SK-N-MC (cell line): ENCODE measurements at regions not wholly inside any gene's neighbourhood (a gene's known extent, or its start where the extent isn't known, plus 50 kb on each side); places are given as distances from the start of the nearest gene placed in this dataset.
"Not testable (repeated sequence)": the region's sequence is repeated elsewhere in the genome, so short reads cannot be mapped to it uniquely, and the experiment has no call there.

Experiments
- DNase-seq: peaks from one replicate; pipeline ENCODE4 v3.0.0-alpha.2; 2011; ENCODE audit warnings: low read depth, low spot score
- H3K27ac ChIP-seq: fragments of 200-600 bp; sonication (generic); 2 replicates; pipeline ENCODE4 v1.5.1; 2016; ENCODE audit warnings: mixed run types
- H3K36me3 ChIP-seq: fragments of 200-600 bp; sonication (generic); 2 replicates; pipeline ENCODE4 v1.6.1; 2017; ENCODE audit warnings: antibody characterized with exemption, low read length, mixed read lengths; ENCODE audit not compliant: insufficient read depth
- H3K4me3 ChIP-seq: fragments of 200-600 bp; sonication (generic); 2 replicates; pipeline ENCODE4 v1.5.1; 2016
- H3K9ac ChIP-seq: fragments of 200-600 bp; sonication (generic); 2 replicates; pipeline ENCODE4 v1.8.0; 2017; ENCODE audit warnings: mixed run types, mixed read lengths; ENCODE audit not compliant: insufficient read length
- H3K9me3 ChIP-seq: fragments of 200-600 bp; sonication (generic); 2 replicates; pipeline ENCODE4 v1.6.1; 2017; ENCODE audit warnings: low read depth, mild to moderate bottlenecking, antibody characterized with exemption, low read length, moderate library complexity, mixed read lengths
- EZH2 ChIP-seq: fragments of 200-600 bp; sonication (generic); IDR thresholded peaks from one replicate; pipeline ENCODE4 v1.6.1; 2017; ENCODE audit warnings: antibody characterized with exemption
- FOXP2 ChIP-seq: optimal IDR thresholded peaks from 2 replicates; pipeline ENCODE3; 2011; ENCODE audit warnings: mild to moderate bottlenecking, moderate library complexity; ENCODE audit not compliant: insufficient read depth; ENCODE audit errors: extremely low read length, control extremely low read depth
- POLR2AphosphoS5 ChIP-seq: IDR thresholded peaks from 2 replicates; pipeline ENCODE4 v1.6.1; 2012; ENCODE audit warnings: mild to moderate bottlenecking, low read depth, low read length, borderline replicate concordance

DNA sequence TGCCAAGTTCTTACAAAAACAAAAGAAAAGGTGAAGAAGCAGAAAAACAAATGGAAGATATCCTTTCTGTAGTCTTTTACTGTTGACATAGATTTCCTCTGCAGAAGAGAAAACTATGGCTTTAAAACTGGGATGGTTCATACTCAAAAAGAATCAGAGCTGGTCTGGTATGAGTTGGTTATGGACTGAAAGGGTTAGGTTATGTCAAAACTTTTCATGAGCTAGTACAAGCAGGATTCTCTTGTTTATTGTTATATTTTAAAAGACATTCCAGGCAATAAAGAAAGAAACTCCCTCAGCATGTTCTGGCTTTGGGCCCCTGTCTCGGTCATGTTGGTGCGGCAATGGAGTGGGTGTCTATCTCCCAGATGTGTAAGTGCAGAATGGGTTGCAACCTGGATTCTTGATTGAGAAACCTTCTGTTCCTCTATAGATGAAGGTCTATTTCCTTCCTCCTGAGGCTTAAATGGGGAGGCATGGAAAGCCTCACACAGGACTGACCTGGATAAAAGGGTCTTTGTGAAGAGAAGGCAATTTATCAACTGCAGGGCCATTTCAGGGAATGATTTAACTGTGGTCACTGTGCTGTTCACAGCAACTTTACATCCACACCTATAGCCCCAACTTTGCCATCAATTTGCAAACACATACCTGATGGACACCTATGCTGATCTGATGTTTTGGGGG lies 209.6 kb upstream of the TNC start:
- H3K36me3 ChIP-seq = no peaks in the 10 kb centered on the region
- H3K9ac ChIP-seq = no peak overlapping the region
- no peaks in the 10 kb centered on the region for H3K9me3 ChIP-seq
- no peak overlapping the region for H3K4me3 ChIP-seq
- no peak overlapping the region for H3K27ac ChIP-seq
- DNase-seq = no peak
- no peak for TF ChIP-seq POLR2AphosphoS5
- TF ChIP-seq FOXP2 = no peak
- TF ChIP-seq EZH2 = no peak

DNA sequence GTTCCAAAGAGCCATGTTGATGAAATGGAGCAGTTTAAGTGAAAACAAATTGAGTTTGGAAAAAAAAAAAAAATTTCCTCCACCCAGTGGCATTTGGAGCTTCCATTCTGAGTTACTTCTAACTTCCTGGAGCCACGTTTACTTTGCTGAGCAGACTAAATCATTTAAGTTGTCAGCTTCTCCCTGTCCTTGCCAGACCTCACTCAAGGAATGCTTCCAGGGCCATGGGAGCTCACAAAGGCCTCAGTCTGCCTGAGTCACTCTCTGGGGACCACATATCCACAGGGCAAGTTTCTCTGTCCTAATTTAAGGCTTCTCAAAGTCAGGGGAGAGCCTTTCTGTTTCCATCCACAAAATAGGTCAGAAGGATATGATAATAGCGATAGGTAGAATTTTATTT lies 210.3 kb upstream of the TNC start:
- Histone ChIP-seq H3K9me3 (no peaks in the 10 kb centered on the region), H3K4me3 (no peak overlapping the region), H3K27ac (no peak overlapping the region), H3K36me3 (no peaks in the 10 kb centered on the region), H3K9ac (no peak overlapping the region)
- TF ChIP-seq FOXP2 (no peak), EZH2 (no peak), POLR2AphosphoS5 (no peak)
- DNase-seq = no peak

- TF ChIP-seq EZH2 (no peak), FOXP2 (no peak), POLR2AphosphoS5 (no peak)
Measured at GRCh38 chr9:115328677-115329076, 210.7 kb upstream of the TNC start.

GRCh38 chr9:115333277-115334070 lies 215.5 kb upstream of the TNC start:
- Histone ChIP-seq H3K9ac (no peak overlapping the region), H3K4me3 (no peak overlapping the region), H3K9me3 (no peaks in the 10 kb centered on the region), H3K27ac (no peak overlapping the region), H3K36me3 (no peaks in the 10 kb centered on the region)
- no peak for DNase-seq
- TF ChIP-seq EZH2 (no peak), POLR2AphosphoS5 (no peak), FOXP2 (no peak)

More at GRCh38 chr9:115328677-115329076, 210.7 kb upstream of the TNC start:
- H3K36me3 ChIP-seq = no peaks in the 10 kb centered on the region
- H3K9me3 ChIP-seq = no peaks in the 10 kb centered on the region
- DNase-seq = no peak
- no peak overlapping the region for H3K27ac ChIP-seq
- H3K9ac ChIP-seq = no peak overlapping the region
- H3K4me3 ChIP-seq = no peak overlapping the region

- DNase-seq = no peak
- Histone ChIP-seq H3K4me3 (no peak overlapping the region), H3K27ac (no peak overlapping the region), H3K36me3 (no peaks in the 10 kb centered on the region), H3K9me3 (no peaks in the 10 kb centered on the region), H3K9ac (no peak overlapping the region)
- TF ChIP-seq FOXP2 (no peak), EZH2 (no peak), POLR2AphosphoS5 (no peak)
Measured at GRCh38 chr9:115335439-115335838, 217.5 kb upstream of the TNC start.

DNA sequence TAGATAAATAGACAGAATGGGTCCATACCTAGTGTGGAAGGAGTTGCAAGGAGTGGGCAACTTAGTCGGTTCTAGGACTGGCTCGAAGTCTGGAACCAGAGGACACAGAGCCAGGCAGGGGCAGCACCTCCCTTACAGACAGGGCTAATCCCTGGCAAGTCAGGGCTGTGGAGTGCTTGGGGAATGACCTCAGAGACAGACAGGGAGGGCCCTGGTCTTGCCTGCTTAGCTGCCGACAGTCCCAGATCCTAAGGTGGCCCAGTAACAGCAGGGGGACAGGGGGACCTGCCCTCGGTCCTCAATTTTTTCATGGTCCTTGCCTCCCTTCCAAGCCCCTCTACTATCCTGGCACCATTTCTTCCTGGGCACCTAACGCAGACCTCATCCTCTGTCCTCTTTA lies 222.4 kb upstream of the TNC start:
- TF ChIP-seq POLR2AphosphoS5 = no peak
- TF ChIP-seq FOXP2 = no peak
- Histone ChIP-seq H3K36me3 (no peaks in the 10 kb centered on the region), H3K9me3 (no peaks in the 10 kb centered on the region), H3K9ac (no peak overlapping the region), H3K4me3 (no peak overlapping the region), H3K27ac (no peak overlapping the region)
- DNase-seq = no peak

DNA sequence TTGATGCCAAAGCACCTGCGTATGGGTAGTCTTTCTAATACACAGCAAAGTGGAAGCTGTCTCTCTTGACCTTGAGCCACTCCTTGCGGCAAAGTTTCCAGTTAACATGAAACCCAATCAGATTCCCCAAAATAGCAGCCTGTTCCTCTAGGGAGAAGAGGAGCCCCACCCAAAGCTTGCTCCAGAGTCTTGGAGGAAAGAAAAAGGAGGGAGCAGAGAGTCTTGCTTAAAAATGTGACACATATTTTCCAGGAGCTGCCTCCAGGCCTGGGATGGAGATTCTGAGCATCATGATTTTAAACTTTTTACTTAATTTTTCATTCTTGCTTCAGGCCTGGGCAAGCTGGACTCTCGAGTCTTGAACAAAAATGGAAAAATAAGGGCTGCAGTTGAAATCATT lies 223.5 kb upstream of the TNC start:
- no peak for TF ChIP-seq EZH2
- no peak for TF ChIP-seq POLR2AphosphoS5
- no peak for TF ChIP-seq FOXP2
- DNase-seq = no peak

GRCh38 chr9:115347776-115348175 lies 229.8 kb upstream of the TNC start:
- DNase-seq, H3K9me3 ChIP-seq, H3K4me3 ChIP-seq, H3K27ac ChIP-seq, H3K9ac ChIP-seq, H3K36me3 ChIP-seq: not testable (repeated sequence)

More for the DNA sequence above, 223.5 kb upstream of the TNC start:
- H3K9me3 ChIP-seq = no peaks in the 10 kb centered on the region
- no peak overlapping the region for H3K4me3 ChIP-seq
- no peaks in the 10 kb centered on the region for H3K36me3 ChIP-seq
- H3K27ac ChIP-seq = no peak overlapping the region
- H3K9ac ChIP-seq = no peak overlapping the region

- DNase-seq, H3K36me3 ChIP-seq, H3K9me3 ChIP-seq, H3K9ac ChIP-seq, H3K4me3 ChIP-seq, H3K27ac ChIP-seq: not testable (repeated sequence)
Measured at GRCh38 chr9:115348936-115349335, 231.0 kb upstream of the TNC start.
